VCaP (cell line): ENCODE measurements at regions not wholly inside any gene's neighbourhood (a gene's known extent, or its start where the extent isn't known, plus 50 kb on each side); places are given as distances from the start of the nearest gene placed in this dataset.

Source experiments
- H3K27ac ChIP-seq: fragments of 450-650 bp; 2 replicates; pipeline ENCODE4 v1.5.1; 2017
- CTCF ChIP-seq: fragments of 450-650 bp; conservative IDR thresholded peaks from 2 replicates; pipeline ENCODE4 v1.5.1; 2017; ENCODE audit warnings: mild to moderate bottlenecking, moderate library complexity

GRCh38 chr6:137700751-137701477 lies 166.1 kb upstream of the TNFAIP3 start:
- H3K27ac ChIP-seq: no peak overlapping the region
- TF ChIP-seq CTCF: no peak

- no peak overlapping the region for H3K27ac ChIP-seq
- no peak for TF ChIP-seq CTCF
These were observed 165.1 kb upstream of the TNFAIP3 start for GRCh38 chr6:137701942-137702341.

GRCh38 chr6:137702791-137703424 lies 164.2 kb upstream of the TNFAIP3 start:
- no peak overlapping the region for H3K27ac ChIP-seq
- no peak for TF ChIP-seq CTCF

GRCh38 chr6:137704802-137705159 lies 162.3 kb upstream of the TNFAIP3 start:
- TF ChIP-seq CTCF: no peak
- no peak overlapping the region for H3K27ac ChIP-seq

GRCh38 chr6:137705160-137706082 lies 161.6 kb upstream of the TNFAIP3 start:
- TF ChIP-seq CTCF: peak; percentile 89
- H3K27ac ChIP-seq: no peak overlapping the region

- H3K27ac ChIP-seq: no peak overlapping the region
- TF ChIP-seq CTCF: no peak
These were observed 160.8 kb upstream of the TNFAIP3 start for GRCh38 chr6:137706083-137706750.
